GM18505 (cell line): ENCODE measurements at regions not wholly inside any gene's neighbourhood (a gene's known extent, or its start where the extent isn't known, plus 50 kb on each side); places are given as distances from the start of the nearest gene placed in this dataset.

ENCODE experiments used
- ATAC-seq: cut with Tn5 transposase; IDR thresholded peaks from one replicate; pipeline ENCODE4 v1.9.1; 2021; ENCODE audit not compliant: unreplicated experiment
- POLR2A ChIP-seq: IDR thresholded peaks from 4 replicates; pipeline ENCODE4 v1.6.1; 2011; ENCODE audit warnings: borderline replicate concordance; ENCODE audit not compliant: insufficient read depth, insufficient read length; ENCODE audit errors: extremely low read depth

- ATAC-seq: no peak
- TF ChIP-seq POLR2A: no peak
Observed at GRCh38 chr6:40247516-40248115, 313.4 kb upstream of the MOCS1 start.

DNA sequence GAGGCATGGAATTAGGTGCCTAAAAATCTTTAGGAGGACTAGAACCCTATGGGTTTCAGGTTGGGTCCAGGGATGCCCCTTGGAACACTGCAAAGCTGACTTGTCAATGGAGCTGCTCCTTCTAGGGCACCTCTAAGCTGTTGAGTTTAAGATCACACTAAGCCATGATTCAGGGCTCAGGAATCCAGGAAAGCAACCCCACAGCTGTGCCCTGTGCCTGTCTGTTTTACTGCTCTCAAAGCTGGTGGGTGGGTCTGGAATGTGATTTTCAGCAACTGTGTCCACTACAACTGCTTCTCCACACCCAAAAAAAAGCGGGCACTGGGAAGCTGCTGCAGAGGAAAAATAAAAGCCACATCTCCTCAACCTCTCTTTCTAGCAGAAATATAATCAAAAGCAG is 310.4 kb upstream of the MOCS1 start:
- no peak for ATAC-seq
- TF ChIP-seq POLR2A: no peak

- no peak for TF ChIP-seq POLR2A
- no peak for ATAC-seq
Observed at GRCh38 chr6:40232698-40233097, 298.4 kb upstream of the MOCS1 start.

DNA sequence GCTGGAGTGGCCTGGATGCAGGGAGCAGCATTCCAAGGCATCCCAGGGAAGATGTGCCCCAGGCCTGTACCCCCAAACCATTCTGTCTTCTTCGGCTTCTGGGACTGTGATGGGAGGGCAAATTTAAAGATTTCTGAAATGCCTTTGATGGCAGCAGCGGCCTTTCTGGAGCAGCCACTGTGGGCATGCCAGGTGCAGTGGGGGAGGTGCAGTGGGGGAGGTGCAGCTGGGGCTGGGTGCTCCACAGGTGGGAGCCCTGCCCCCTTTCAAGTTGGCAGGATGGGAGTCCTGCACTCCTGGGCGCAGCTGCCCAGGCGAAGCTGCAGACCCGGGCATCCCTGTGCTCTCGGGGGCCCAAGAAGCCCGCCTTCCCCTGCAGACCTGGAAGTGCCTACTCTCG is 293.5 kb upstream of the MOCS1 start:
- no peak for ATAC-seq
- TF ChIP-seq POLR2A: no peak

DNA sequence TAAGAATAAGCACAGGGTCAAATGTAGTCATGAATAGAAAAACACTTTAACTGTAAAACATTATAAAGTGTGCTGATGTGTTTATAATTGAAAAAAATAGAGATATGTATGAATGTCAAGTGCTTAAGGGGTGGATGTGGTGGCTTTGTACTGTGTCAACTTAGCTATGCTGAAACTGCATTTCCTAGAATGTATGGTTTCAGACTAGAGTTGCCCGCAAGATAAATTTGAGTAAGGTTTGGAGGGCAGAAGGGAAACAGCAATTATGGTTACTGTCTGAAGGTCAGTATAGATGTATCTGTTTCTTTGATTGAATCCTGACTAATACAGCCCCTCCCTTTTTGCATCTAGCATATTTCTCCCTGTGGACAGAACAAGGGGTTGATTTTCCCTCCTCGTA is 288.1 kb upstream of the MOCS1 start:
- no peak for TF ChIP-seq POLR2A
- ATAC-seq: no peak

- no peak for TF ChIP-seq POLR2A
- no peak for ATAC-seq
Observed at GRCh38 chr6:40219799-40220198, 285.5 kb upstream of the MOCS1 start.

- ATAC-seq: no peak
- TF ChIP-seq POLR2A: no peak
Observed at GRCh38 chr6:40210628-40211056, 276.4 kb upstream of the MOCS1 start.

DNA sequence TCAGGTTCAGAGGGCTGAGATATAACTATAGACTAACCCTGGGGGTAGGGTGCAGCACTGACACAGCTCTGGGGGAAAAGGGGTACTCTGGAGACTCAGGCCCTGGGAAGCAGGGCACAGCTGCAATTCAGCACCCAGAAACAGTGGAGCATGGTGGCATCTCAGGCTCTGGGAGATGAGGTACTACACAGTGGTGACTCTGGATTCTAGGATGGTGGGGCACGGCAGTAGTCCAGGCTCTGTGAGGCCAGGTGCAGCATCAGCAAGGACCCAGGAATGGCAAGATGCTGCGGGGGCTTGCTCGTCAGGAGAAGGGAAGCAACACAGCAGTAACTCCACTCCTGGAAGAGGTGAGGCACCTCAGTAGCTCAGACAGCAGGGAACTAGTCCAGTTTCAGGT is 271.5 kb upstream of the MOCS1 start:
- TF ChIP-seq POLR2A: no peak
- ATAC-seq: no peak

GRCh38 chr6:40205004-40205403 is 270.7 kb upstream of the MOCS1 start:
- TF ChIP-seq POLR2A: no peak
- no peak for ATAC-seq

- no peak for TF ChIP-seq POLR2A
- ATAC-seq: no peak
Observed at GRCh38 chr6:40197371-40197770, 263.1 kb upstream of the MOCS1 start.

DNA sequence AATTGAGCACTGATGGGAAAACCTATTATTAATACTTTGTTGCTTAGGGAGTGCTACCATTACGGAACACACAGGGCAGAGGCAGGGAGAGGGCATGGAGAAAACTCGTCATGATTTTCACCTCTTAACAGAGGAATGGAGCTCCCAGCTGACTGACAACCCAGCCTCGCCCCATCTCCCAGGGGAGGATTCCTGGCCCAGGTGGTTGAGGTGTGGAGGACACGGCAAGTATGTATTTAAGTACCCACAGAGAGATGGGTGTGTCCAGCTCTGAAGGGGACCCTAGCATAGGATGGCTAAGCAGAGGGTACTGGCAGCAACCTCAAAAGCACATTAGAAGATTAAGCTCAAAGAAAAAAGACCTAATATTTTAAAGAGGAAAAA is 261.9 kb upstream of the MOCS1 start:
- no peak for TF ChIP-seq POLR2A
- no peak for ATAC-seq

DNA sequence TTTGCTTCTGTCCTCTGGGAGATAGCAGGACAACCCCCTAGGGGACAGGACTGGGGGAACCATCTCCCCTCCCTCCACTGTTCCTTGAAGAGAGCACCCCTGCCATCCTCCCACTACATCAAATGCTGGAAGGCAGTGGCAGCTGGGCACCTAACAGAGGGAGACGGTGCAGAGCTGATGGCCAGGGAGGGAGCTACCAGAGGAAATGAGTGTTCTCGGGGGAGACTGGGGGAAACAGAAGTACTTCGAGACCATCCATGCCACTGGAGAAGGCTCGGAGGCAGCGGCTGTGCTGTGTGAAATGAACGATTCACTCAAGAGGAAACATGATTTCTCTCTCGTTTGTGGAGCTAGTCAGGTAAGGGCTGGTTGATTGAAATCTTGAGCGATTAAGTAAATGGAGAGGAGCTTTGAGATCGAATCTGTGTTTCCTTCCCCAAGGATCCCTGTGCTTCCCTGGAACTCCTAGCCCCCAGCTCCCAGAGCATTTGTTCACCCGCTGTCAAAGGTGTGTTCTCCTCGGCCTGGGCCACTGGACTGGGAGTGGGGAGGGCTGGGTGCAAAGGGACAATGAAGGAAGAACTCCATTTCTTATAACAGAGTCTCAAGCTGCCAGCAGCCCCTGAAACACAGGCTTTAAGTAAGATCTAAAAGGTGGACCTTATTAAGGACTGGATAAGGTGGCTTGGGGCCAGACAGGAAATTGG is 261.3 kb upstream of the MOCS1 start:
- no peak for ATAC-seq
- TF ChIP-seq POLR2A: no peak

- ATAC-seq: no peak
- TF ChIP-seq POLR2A: no peak
Observed at GRCh38 chr6:40194447-40195170, 260.3 kb upstream of the MOCS1 start.

DNA sequence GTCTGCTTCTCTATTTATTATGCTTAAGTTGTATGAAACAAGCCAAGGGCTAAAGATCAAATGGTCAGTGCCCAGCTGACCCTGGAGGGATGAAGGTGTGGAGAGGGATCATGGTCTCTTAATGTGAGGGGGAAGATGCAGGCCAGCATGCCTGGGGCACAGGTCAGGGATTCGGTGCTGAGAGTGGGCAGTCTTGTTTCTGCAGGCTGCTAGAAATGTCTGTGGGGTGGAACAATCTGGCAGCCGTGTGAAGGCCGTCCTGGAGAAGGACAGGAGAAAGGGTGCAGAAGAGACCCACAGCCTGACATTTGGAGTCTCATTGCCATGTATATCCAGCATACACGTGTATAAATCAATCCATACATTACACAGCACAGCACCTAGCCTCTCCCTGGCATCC is 258.3 kb upstream of the MOCS1 start:
- TF ChIP-seq POLR2A: no peak
- ATAC-seq: no peak

GRCh38 chr6:40188931-40189330 is 254.7 kb upstream of the MOCS1 start:
- ATAC-seq: no peak
- TF ChIP-seq POLR2A: no peak

GRCh38 chr6:40187535-40188144 is 253.4 kb upstream of the MOCS1 start:
- ATAC-seq: no peak
- no peak for TF ChIP-seq POLR2A
